H1 (cell line): ENCODE measurements at regions not wholly inside any gene's neighbourhood (a gene's known extent, or its start where the extent isn't known, plus 50 kb on each side); places are given as distances from the start of the nearest gene placed in this dataset.

ENCODE experiments used
- CEBPB ChIP-seq: IDR thresholded peaks from 2 replicates; pipeline ENCODE4 v1.6.1; 2012; ENCODE audit warnings: low read depth, low read length
- CREB1 ChIP-seq: IDR thresholded peaks from 2 replicates; pipeline ENCODE4 v1.6.1; 2012; ENCODE audit warnings: inconsistent platforms
- EP300 ChIP-seq, 2 experiments: IDR thresholded peaks; 1 replicate in 1 of 2; 2 replicates in 1 of 2; pipeline ENCODE4 v1.6.1; 2011 to 2012; ENCODE audit warnings: low read depth in 2 of 2, low read length in 2 of 2, mild to moderate bottlenecking in 2 of 2, borderline replicate concordance in 1 of 2, inconsistent platforms in 1 of 2, moderate library complexity in 1 of 2
- EZH2 ChIP-seq: fragments of 200-600 bp; sonication (generic); IDR thresholded peaks from 2 replicates; pipeline ENCODE4 v1.7.1; 2012; ENCODE audit warnings: low read depth, mild to moderate bottlenecking, moderate library complexity, low read length, inconsistent platforms; ENCODE audit not compliant: severe bottlenecking
- HDAC6 ChIP-seq: IDR thresholded peaks from one replicate; pipeline ENCODE4 v1.7.1; 2012; ENCODE audit warnings: low read depth, mild to moderate bottlenecking, inconsistent platforms, low read length, moderate library complexity
- JUN ChIP-seq: IDR thresholded peaks from 2 replicates; pipeline ENCODE4 v1.6.1; 2011; ENCODE audit warnings: low read depth, mild to moderate bottlenecking, improper control_type of control experiment, low read length
- KDM5A ChIP-seq: fragments of 200-600 bp; IDR thresholded peaks from 2 replicates; pipeline ENCODE4 v1.7.1; 2012; ENCODE audit warnings: mild to moderate bottlenecking, low read length, inconsistent platforms, mixed read lengths
- POLR2A ChIP-seq, 2 experiments: IDR thresholded peaks; 1 replicate in 1 of 2; 2 replicates in 1 of 2; pipeline ENCODE4 v1.6.1; 2011; ENCODE audit warnings: low read depth in 2 of 2, low read length in 2 of 2, mild to moderate bottlenecking in 2 of 2; ENCODE audit errors: control extremely low read depth in 1 of 2
- RFX5 ChIP-seq: IDR thresholded peaks from 2 replicates; pipeline ENCODE4 v1.6.1; 2011; ENCODE audit warnings: low read depth, low read length, improper control_type of control experiment, borderline replicate concordance
- SAP30 ChIP-seq: fragments of 300-600 bp; sonication (generic); IDR thresholded peaks from 2 replicates; pipeline ENCODE4 v1.7.1; 2012; ENCODE audit warnings: low read length, moderate library complexity, mild to moderate bottlenecking, inconsistent platforms; ENCODE audit not compliant: insufficient read depth, insufficient replicate concordance
- SIRT6 ChIP-seq: IDR thresholded peaks from one replicate; pipeline ENCODE4 v1.7.1; 2012; ENCODE audit warnings: low read length, inconsistent platforms
- ZNF274 ChIP-seq: IDR thresholded peaks from 2 replicates; pipeline ENCODE4 v1.7.0; 2012; ENCODE audit warnings: low read length, borderline replicate concordance; ENCODE audit errors: extremely low read depth
- TF ChIP-seq, protein P1 (sequence below): IDR thresholded peaks from 2 replicates; pipeline ENCODE4 v1.6.1; 2012; ENCODE audit warnings: inconsistent platforms
- TF ChIP-seq, protein P2 (sequence below), 3 experiments: IDR thresholded peaks; 1 replicate in 2 of 3; 2 replicates in 1 of 3; pipeline versions ENCODE4 v1.5.1 to v1.6.1; 2011; ENCODE audit warnings: low read length in 3 of 3, mild to moderate bottlenecking in 3 of 3, inconsistent platforms in 2 of 3, low read depth in 1 of 3, moderate library complexity in 1 of 3; ENCODE audit not compliant: insufficient read depth in 1 of 3; ENCODE audit errors: control extremely low read depth in 1 of 3

DNA sequence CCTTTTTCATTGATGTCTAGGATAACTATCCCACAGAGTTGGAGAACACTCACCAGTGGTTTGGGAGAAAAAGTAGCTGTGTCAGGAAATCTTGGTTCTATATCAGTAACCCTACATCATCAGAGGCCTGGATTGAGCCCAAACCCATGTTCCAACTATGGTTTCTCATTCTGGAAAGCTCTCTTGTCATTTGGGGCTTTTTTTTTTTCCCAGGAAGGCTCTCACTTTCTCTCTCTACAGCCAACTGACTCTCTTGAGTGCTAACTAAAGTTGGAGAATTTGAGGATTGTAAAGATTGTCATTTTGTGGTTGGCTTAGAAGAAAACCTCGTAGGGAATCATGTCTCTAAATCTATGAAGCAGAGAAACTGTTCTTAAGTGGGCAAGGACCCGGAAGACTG lies 228.2 kb upstream of the DIPK2B start:
- no peak for TF ChIP-seq POLR2A (IDR thresholded peaks at IDR 0.05; ENCODE audit: control extremely low read depth in 1 of 2, low read depth in 2 of 2, low read length in 2 of 2)
- TF ChIP-seq SIRT6: no peak
- TF ChIP-seq, protein P1, sequence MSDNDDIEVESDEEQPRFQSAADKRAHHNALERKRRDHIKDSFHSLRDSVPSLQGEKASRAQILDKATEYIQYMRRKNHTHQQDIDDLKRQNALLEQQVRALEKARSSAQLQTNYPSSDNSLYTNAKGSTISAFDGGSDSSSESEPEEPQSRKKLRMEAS: no peak
- TF ChIP-seq, protein P2, sequence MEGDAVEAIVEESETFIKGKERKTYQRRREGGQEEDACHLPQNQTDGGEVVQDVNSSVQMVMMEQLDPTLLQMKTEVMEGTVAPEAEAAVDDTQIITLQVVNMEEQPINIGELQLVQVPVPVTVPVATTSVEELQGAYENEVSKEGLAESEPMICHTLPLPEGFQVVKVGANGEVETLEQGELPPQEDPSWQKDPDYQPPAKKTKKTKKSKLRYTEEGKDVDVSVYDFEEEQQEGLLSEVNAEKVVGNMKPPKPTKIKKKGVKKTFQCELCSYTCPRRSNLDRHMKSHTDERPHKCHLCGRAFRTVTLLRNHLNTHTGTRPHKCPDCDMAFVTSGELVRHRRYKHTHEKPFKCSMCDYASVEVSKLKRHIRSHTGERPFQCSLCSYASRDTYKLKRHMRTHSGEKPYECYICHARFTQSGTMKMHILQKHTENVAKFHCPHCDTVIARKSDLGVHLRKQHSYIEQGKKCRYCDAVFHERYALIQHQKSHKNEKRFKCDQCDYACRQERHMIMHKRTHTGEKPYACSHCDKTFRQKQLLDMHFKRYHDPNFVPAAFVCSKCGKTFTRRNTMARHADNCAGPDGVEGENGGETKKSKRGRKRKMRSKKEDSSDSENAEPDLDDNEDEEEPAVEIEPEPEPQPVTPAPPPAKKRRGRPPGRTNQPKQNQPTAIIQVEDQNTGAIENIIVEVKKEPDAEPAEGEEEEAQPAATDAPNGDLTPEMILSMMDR (IDR thresholded peaks at IDR 0.05; ENCODE audit: control extremely low read depth in 1 of 3, insufficient read depth in 1 of 3, low read depth in 1 of 3, low read length in 3 of 3): no peak
- TF ChIP-seq JUN: no peak
- no peak for TF ChIP-seq SAP30
- no peak for TF ChIP-seq EZH2
- no peak for TF ChIP-seq HDAC6
- no peak for TF ChIP-seq CREB1
- TF ChIP-seq EP300 (IDR thresholded peaks at IDR 0.05; ENCODE audit: borderline replicate concordance in 1 of 2, low read depth in 2 of 2, low read length in 2 of 2): no peak
- TF ChIP-seq ZNF274: no peak
- TF ChIP-seq RFX5: no peak
- no peak for TF ChIP-seq KDM5A
- TF ChIP-seq CEBPB: no peak
